ENCODE measurements at regions not wholly inside any gene's neighbourhood (a gene's known extent, or its start where the extent isn't known, plus 50 kb on each side); places are given as distances from the start of the nearest gene placed in this dataset.

DNA sequence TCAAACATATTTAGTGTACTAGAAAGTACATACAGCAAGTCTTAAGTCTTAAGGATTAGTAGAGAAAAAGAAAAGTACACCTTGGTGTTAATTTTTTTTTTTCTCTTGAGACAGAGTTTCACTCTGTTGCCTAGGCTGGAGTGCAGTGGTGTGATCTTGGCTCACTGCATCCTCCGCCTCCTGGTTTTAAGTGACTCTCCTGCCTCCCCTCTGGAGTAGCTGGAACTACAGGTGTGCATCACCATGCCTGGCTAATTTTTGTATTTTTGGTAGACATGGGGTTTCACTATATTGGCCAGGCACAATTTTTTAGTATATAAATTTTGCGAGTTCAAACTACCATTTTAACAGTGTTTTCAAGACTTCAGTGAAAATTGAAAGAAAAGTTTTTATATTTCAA, 1941.1 kb upstream of the CDH6 start:
- Histone ChIP-seq H4K20me1 (ENCODE audit: control insufficient read depth, insufficient read depth, low read depth, low read length) (no peaks in the 10 kb centered on the region), H3K79me2 (ENCODE audit: control insufficient read depth, low read length) (no peaks in the 10 kb centered on the region), H3K36me3 (ENCODE audit: control insufficient read depth, low read length) (no peaks in the 10 kb centered on the region), H3K4me3 (ENCODE audit: low read length) (no peak overlapping the region), H3K4me2 (ENCODE audit: low read length) (no peak overlapping the region), H3K27me3 (ENCODE audit: control insufficient read depth, low read length) (no peaks in the 10 kb centered on the region), H3F3A (ENCODE audit: control insufficient read depth, insufficient read depth) (no peaks in the 10 kb centered on the region), H3K27ac (ENCODE audit: low read depth, low read length) (no peak overlapping the region), H3K9me2 (replicated peaks; ENCODE audit: control insufficient read depth, low read length) (no peaks in the 10 kb centered on the region), H3K9me3 (ENCODE audit: control insufficient read depth, insufficient read depth, low read length) (no peaks in the 10 kb centered on the region), H3K4me1 (ENCODE audit: control insufficient read depth, low read length) (no peaks in the 10 kb centered on the region)
- TF ChIP-seq EZH2phosphoT487 (IDR thresholded peaks at IDR 0.05; ENCODE audit: borderline replicate concordance, low read length), result no peak
- TF ChIP-seq, protein P1, sequence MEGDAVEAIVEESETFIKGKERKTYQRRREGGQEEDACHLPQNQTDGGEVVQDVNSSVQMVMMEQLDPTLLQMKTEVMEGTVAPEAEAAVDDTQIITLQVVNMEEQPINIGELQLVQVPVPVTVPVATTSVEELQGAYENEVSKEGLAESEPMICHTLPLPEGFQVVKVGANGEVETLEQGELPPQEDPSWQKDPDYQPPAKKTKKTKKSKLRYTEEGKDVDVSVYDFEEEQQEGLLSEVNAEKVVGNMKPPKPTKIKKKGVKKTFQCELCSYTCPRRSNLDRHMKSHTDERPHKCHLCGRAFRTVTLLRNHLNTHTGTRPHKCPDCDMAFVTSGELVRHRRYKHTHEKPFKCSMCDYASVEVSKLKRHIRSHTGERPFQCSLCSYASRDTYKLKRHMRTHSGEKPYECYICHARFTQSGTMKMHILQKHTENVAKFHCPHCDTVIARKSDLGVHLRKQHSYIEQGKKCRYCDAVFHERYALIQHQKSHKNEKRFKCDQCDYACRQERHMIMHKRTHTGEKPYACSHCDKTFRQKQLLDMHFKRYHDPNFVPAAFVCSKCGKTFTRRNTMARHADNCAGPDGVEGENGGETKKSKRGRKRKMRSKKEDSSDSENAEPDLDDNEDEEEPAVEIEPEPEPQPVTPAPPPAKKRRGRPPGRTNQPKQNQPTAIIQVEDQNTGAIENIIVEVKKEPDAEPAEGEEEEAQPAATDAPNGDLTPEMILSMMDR (IDR thresholded peaks at IDR 0.05; ENCODE audit: low read depth, low read length, poor library complexity, severe bottlenecking), result no peak

DNA sequence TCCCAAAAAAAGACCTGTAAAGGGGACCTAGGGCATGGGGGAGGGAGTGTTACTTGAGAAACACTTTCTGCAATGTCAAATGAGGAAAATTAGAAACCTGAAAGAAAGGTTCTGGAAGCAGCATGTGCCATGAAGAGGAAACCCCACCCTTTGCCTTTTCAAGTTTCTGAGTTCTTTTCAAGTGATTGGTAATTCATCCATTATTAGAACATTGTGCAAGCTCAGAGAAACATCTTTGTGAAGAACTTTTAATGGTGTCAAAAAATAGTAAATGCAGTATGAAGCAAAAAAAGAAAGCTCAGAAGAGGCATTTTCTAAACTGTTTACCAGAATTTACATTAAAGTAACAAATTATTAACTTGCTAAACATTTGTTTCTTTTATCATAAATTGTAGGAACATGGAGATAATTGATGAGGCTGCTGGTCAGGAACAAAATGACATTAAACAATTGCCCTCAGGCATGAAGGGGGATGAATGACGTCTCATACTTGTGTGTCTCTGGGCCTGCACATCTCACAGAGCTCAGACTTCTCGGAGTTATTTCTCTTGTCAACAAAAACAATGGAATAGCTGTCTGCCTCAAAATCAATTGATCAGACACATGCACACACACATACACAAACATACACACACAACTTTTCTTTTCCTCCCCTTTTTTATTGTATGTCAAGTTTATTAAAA, 1946.0 kb upstream of the CDH6 start:
- no peak for TF ChIP-seq EZH2phosphoT487 (IDR thresholded peaks at IDR 0.05; ENCODE audit: borderline replicate concordance, low read length)
- TF ChIP-seq, protein P1 (IDR thresholded peaks at IDR 0.05; ENCODE audit: low read depth, low read length, poor library complexity, severe bottlenecking), result no peak
- no peaks in the 10 kb centered on the region for H3K36me3 ChIP-seq (ENCODE audit: control insufficient read depth, low read length)
- no peak overlapping the region for H3K4me2 ChIP-seq (ENCODE audit: low read length)
- no peaks in the 10 kb centered on the region for H3K9me2 ChIP-seq (replicated peaks; ENCODE audit: control insufficient read depth, low read length)
- H3K4me1 ChIP-seq (ENCODE audit: control insufficient read depth, low read length), result no peaks in the 10 kb centered on the region
- H3F3A ChIP-seq (ENCODE audit: control insufficient read depth, insufficient read depth), result no peaks in the 10 kb centered on the region
- no peak overlapping the region for H3K27ac ChIP-seq (ENCODE audit: low read depth, low read length)
- no peaks in the 10 kb centered on the region for H3K9me3 ChIP-seq (ENCODE audit: control insufficient read depth, insufficient read depth, low read length)
- no peaks in the 10 kb centered on the region for H3K79me2 ChIP-seq (ENCODE audit: control insufficient read depth, low read length)
- H3K27me3 ChIP-seq (ENCODE audit: control insufficient read depth, low read length), result no peaks in the 10 kb centered on the region
- no peak overlapping the region for H3K4me3 ChIP-seq (ENCODE audit: low read length)
- H4K20me1 ChIP-seq (ENCODE audit: control insufficient read depth, insufficient read depth, low read depth, low read length), result no peaks in the 10 kb centered on the region

GRCh38 chr5:29240379-29240778, 1953.1 kb upstream of the CDH6 start:
- Histone ChIP-seq H4K20me1 (ENCODE audit: control insufficient read depth, insufficient read depth, low read depth, low read length) (no peaks in the 10 kb centered on the region), H3F3A (ENCODE audit: control insufficient read depth, insufficient read depth) (no peaks in the 10 kb centered on the region), H3K4me1 (ENCODE audit: control insufficient read depth, low read length) (no peaks in the 10 kb centered on the region), H3K36me3 (ENCODE audit: control insufficient read depth, low read length) (no peaks in the 10 kb centered on the region), H3K27ac (ENCODE audit: low read depth, low read length) (no peak overlapping the region), H3K9me2 (replicated peaks; ENCODE audit: control insufficient read depth, low read length) (no peaks in the 10 kb centered on the region), H3K27me3 (ENCODE audit: control insufficient read depth, low read length) (no peaks in the 10 kb centered on the region), H3K4me2 (ENCODE audit: low read length) (no peak overlapping the region), H3K4me3 (ENCODE audit: low read length) (no peak overlapping the region), H3K9me3 (ENCODE audit: control insufficient read depth, insufficient read depth, low read length) (no peaks in the 10 kb centered on the region), H3K79me2 (ENCODE audit: control insufficient read depth, low read length) (no peaks in the 10 kb centered on the region)
- TF ChIP-seq, protein P1 (IDR thresholded peaks at IDR 0.05; ENCODE audit: low read depth, low read length, poor library complexity, severe bottlenecking), result no peak
- TF ChIP-seq EZH2phosphoT487 (IDR thresholded peaks at IDR 0.05; ENCODE audit: borderline replicate concordance, low read length), result no peak
